CD14-positive monocyte (primary cell): ENCODE measurements at regions not wholly inside any gene's neighbourhood (a gene's known extent, or its start where the extent isn't known, plus 50 kb on each side); places are given as distances from the start of the nearest gene placed in this dataset.

Experiments used
- DNase-seq, 3 donors: peaks; one replicate each; pipeline ENCODE4 v3.0.0-alpha.2; 2011 to 2022
- H2AFZ ChIP-seq: 2 replicates; pipeline ENCODE4 v1.6.0; 2012; ENCODE audit warnings: mild to moderate bottlenecking, low read depth, low read length, inconsistent platforms; ENCODE audit not compliant: insufficient read depth, poor library complexity, severe bottlenecking
- H3K27ac ChIP-seq, 2 donors: 1 replicate in 1 of 2; 2 replicates in 1 of 2; pipeline ENCODE4 v1.5.1; 2012 to 2013; ENCODE audit warnings: low read length in 2 of 2, control low read depth in 1 of 2, inconsistent platforms in 1 of 2, low read depth in 1 of 2, mild to moderate bottlenecking in 1 of 2
- H3K27me3 ChIP-seq, 2 donors: one replicate each; pipeline versions ENCODE4 v1.6.0 to v1.6.1; 2011 to 2013; ENCODE audit warnings: low read length in 2 of 2; ENCODE audit not compliant: control insufficient read depth in 2 of 2, insufficient read depth in 2 of 2
- H3K36me3 ChIP-seq, 2 donors: replicated peaks in 1 of 2; 1 replicate in 1 of 2; 2 replicates in 1 of 2; pipeline versions ENCODE4 v1.5.1 to v1.6.1; 2012 to 2013; ENCODE audit warnings: low read length in 2 of 2, control low read depth in 1 of 2, inconsistent platforms in 1 of 2, mild to moderate bottlenecking in 1 of 2; ENCODE audit not compliant: insufficient read depth in 2 of 2, control insufficient read depth in 1 of 2
- H3K4me1 ChIP-seq, 2 donors: 1 replicate in 1 of 2; 2 replicates in 1 of 2; pipeline versions ENCODE4 v1.5.1 to v1.6.1; 2012 to 2013; ENCODE audit warnings: low read length in 2 of 2, control low read depth in 1 of 2, inconsistent platforms in 1 of 2, mild to moderate bottlenecking in 1 of 2, moderate library complexity in 1 of 2; ENCODE audit not compliant: insufficient read depth in 2 of 2, control insufficient read depth in 1 of 2
- H3K4me2 ChIP-seq: replicated peaks from 2 replicates; pipeline ENCODE3; 2012; ENCODE audit warnings: low read length, moderate library complexity, mild to moderate bottlenecking; ENCODE audit not compliant: poor library complexity, severe bottlenecking; ENCODE audit errors: extremely low read depth
- H3K4me3 ChIP-seq, 3 experiments: fragments of 200-600 bp in 1 of 3; sonication (generic) in 1 of 3; replicated peaks in 1 of 3; 1 replicate in 2 of 3; 2 replicates in 1 of 3; pipeline ENCODE4 v1.5.1; 2011 to 2013; ENCODE audit warnings: low read length in 3 of 3, mild to moderate bottlenecking in 3 of 3, control low read depth in 2 of 3, low read depth in 2 of 3, inconsistent platforms in 1 of 3, moderate library complexity in 1 of 3
- H3K79me2 ChIP-seq: 2 replicates; pipeline ENCODE4 v1.6.0; 2012; ENCODE audit warnings: mild to moderate bottlenecking, control low read depth, inconsistent platforms, low read length, moderate library complexity; ENCODE audit not compliant: insufficient read depth
- H3K9ac ChIP-seq: 2 replicates; pipeline ENCODE4 v1.6.0; 2017; ENCODE audit warnings: low read length, mild to moderate bottlenecking; ENCODE audit not compliant: insufficient read depth, poor library complexity, severe bottlenecking
- H3K9me3 ChIP-seq, 2 donors: replicated peaks in 1 of 2; 1 replicate in 1 of 2; 2 replicates in 1 of 2; pipeline versions ENCODE4 v1.5.1 to v1.6.1; 2012 to 2013; ENCODE audit warnings: low read length in 2 of 2, control low read depth in 1 of 2; ENCODE audit not compliant: control insufficient read depth in 1 of 2, insufficient read depth in 1 of 2
- H4K20me1 ChIP-seq: 2 replicates; pipeline ENCODE4 v1.6.0; 2012; ENCODE audit warnings: mild to moderate bottlenecking, low read length, control low read depth, moderate library complexity; ENCODE audit not compliant: insufficient read depth
- H3K27ac Mint-ChIP-seq, 7 donors: one replicate each; pipeline ENCODE4 v1.8.0; 2020; ENCODE audit warnings: mild to moderate bottlenecking in 7 of 7, mixed read lengths in 7 of 7, moderate library complexity in 6 of 7, inconsistent platforms in 2 of 7
- H3K27me3 Mint-ChIP-seq, 3 donors: one replicate each; pipeline ENCODE4 v1.8.0; 2021 to 2022; ENCODE audit warnings: low read depth in 3 of 3, mild to moderate bottlenecking in 3 of 3, mixed read lengths in 3 of 3, moderate library complexity in 3 of 3, inconsistent platforms in 1 of 3
- H3K36me3 Mint-ChIP-seq, 2 donors: one replicate each; pipeline ENCODE4 v1.8.0; 2020; ENCODE audit warnings: mixed read lengths in 2 of 2, inconsistent platforms in 1 of 2, mild to moderate bottlenecking in 1 of 2
- H3K4me1 Mint-ChIP-seq: one replicate; pipeline ENCODE4 v1.8.0; 2020; ENCODE audit warnings: mild to moderate bottlenecking, mixed read lengths
- H3K4me3 Mint-ChIP-seq, 2 donors: one replicate each; pipeline ENCODE4 v1.8.0; 2020; ENCODE audit warnings: mild to moderate bottlenecking in 2 of 2, mixed read lengths in 2 of 2, moderate library complexity in 1 of 2
- H3K9me3 Mint-ChIP-seq, 7 donors: one replicate each; pipeline ENCODE4 v1.8.0; 2020 to 2022; ENCODE audit warnings: mixed read lengths in 7 of 7, mild to moderate bottlenecking in 6 of 7, moderate library complexity in 6 of 7, inconsistent platforms in 2 of 7
- WGBS: methylation state at CpG from one replicate; pipeline ENCODE4 v1.1.5; 2013; ENCODE audit warnings: missing lambda C conversion rate; ENCODE audit not compliant: insufficient coverage; 5-methylcytosine and 5-hydroxymethylcytosine counted together
- intact Hi-C, 2 donors: fragments of 100-400 bp; cut with micrococcal nuclease; formaldehyde crosslinking; loops; one replicate each; pipeline versions ENCODE4 v1.15.0 to v1.15.1; 2023
- TF ChIP-seq, protein P1 (sequence below): fragments of 200-600 bp; IDR thresholded peaks from one replicate; pipeline ENCODE4 v1.8.0; 2022; ENCODE audit warnings: antibody characterized with exemption, mild to moderate bottlenecking

DNA sequence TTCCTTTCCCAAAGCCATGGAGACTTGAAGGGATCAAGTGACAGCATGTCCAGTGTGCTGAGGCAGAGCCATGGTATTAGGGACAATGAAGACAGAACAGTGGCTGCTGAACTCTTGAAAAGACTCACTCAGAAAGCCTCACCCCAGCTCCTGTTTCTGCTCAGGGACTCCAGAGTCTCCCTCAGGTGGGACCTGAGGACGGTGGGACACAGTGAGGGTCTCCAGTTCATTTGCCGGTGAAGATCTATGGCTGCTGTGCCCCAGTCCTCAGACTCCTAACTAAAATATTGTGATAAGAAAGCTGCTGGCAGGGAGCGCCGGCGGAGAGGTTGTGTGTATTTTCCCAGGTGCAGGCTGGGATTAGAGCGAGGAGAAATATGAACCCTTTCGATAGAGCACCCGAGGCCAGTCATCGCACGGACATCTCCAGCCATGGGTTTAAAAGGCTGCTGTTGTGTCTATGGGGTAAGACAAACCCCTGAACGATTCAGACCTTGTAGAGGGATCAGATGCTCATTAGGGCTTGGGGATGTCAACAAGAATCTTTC lies 57.2 kb downstream of the C7orf25 start:
- TF ChIP-seq, protein P1, sequence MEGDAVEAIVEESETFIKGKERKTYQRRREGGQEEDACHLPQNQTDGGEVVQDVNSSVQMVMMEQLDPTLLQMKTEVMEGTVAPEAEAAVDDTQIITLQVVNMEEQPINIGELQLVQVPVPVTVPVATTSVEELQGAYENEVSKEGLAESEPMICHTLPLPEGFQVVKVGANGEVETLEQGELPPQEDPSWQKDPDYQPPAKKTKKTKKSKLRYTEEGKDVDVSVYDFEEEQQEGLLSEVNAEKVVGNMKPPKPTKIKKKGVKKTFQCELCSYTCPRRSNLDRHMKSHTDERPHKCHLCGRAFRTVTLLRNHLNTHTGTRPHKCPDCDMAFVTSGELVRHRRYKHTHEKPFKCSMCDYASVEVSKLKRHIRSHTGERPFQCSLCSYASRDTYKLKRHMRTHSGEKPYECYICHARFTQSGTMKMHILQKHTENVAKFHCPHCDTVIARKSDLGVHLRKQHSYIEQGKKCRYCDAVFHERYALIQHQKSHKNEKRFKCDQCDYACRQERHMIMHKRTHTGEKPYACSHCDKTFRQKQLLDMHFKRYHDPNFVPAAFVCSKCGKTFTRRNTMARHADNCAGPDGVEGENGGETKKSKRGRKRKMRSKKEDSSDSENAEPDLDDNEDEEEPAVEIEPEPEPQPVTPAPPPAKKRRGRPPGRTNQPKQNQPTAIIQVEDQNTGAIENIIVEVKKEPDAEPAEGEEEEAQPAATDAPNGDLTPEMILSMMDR, result no peak
- H3K36me3 ChIP-seq, result no peaks in the 10 kb centered on the region
- Mint-ChIP-seq H3K36me3 (no peaks in the 10 kb centered on the region), H3K4me1 (peaks cover 6% of the 10 kb centered on the region), H3K4me3 (peak overlapping the region in 1 of 2 donors; percentile 26), H3K27me3 (peaks cover 30 to 51% (median 35%) of the 10 kb centered on the region in 3 donors), H3K9me3 (peaks cover 0 to 8% (median 2%) of the 10 kb centered on the region in 7 donors), H3K27ac (no peak overlapping the region)
- H3K27me3 ChIP-seq, result peaks cover 29 to 35% of the 10 kb centered on the region in 2 donors
- no peaks in the 10 kb centered on the region for H3K4me1 ChIP-seq
- DNase-seq, result no peak
- no peak overlapping the region for H2AFZ ChIP-seq
- 90% methylated on average over 6 of the region's 11 CpGs for WGBS
- no peak overlapping the region for H3K4me2 ChIP-seq
- no peak overlapping the region for H3K27ac ChIP-seq
- H3K79me2 ChIP-seq, result no peaks in the 10 kb centered on the region
- no peaks in the 10 kb centered on the region for H4K20me1 ChIP-seq
- no peak overlapping the region for H3K9ac ChIP-seq
- peaks cover 0 to 7% of the 10 kb centered on the region in 2 donors for H3K9me3 ChIP-seq
- intact Hi-C loops, result no loop called here
- H3K4me3 ChIP-seq, result no peak overlapping the region

DNA sequence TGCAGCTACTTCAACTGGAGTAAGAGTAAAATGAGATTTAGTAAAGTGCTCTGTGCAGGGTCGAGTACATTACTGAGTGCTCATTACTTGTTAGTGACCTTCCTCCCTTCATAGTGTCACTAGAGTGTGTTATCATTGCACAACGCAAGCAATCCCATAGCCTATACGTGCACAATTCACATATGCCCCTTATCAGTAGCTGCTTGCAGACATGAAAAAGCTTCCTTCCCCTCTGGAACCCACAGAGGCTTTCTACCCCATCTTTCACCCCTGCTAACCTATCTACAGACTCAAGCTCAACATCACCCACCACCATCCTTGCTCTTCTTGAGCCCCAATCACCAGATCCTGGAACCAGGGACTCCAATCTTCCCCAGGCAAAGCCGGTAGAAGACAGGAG lies 59.3 kb downstream of the C7orf25 start:
- Histone ChIP-seq H3K36me3 (no peaks in the 10 kb centered on the region), H3K9ac (no peak overlapping the region), H3K4me1 (no peaks in the 10 kb centered on the region), H3K27me3 (peaks cover 21 to 24% of the 10 kb centered on the region in 2 donors), H3K79me2 (no peaks in the 10 kb centered on the region), H3K4me3 (no peak overlapping the region), H3K4me2 (no peak overlapping the region), H3K27ac (no peak overlapping the region), H4K20me1 (no peaks in the 10 kb centered on the region), H2AFZ (no peak overlapping the region), H3K9me3 (peaks cover 0 to 7% of the 10 kb centered on the region in 2 donors)
- no peak for DNase-seq
- TF ChIP-seq, protein P1, result no peak
- peaks cover 0 to 8% (median 2%) of the 10 kb centered on the region in 7 donors for H3K9me3 Mint-ChIP-seq
- peak overlapping the region in 1 of 2 donors; percentile 33 for H3K4me3 Mint-ChIP-seq
- H3K27ac Mint-ChIP-seq, result no peak overlapping the region
- 29% methylated on average over 1 of the region's 4 CpGs for WGBS
- H3K27me3 Mint-ChIP-seq, result peaks cover 20 to 39% (median 30%) of the 10 kb centered on the region in 3 donors
- H3K36me3 Mint-ChIP-seq, result no peaks in the 10 kb centered on the region
- intact Hi-C loops, result no loop called here
- H3K4me1 Mint-ChIP-seq, result peaks cover 6% of the 10 kb centered on the region
